Immature natural killer cell (primary cell): ENCODE measurements at regions not wholly inside any gene's neighbourhood (a gene's known extent, or its start where the extent isn't known, plus 50 kb on each side); places are given as distances from the start of the nearest gene placed in this dataset.
"Not testable (repeated sequence)": the region's sequence is repeated elsewhere in the genome, so short reads cannot be mapped to it uniquely, and the experiment has no call there.

Experiments used
- DNase-seq, 3 donors: peaks; one replicate each; pipeline ENCODE4 v3.0.0; 2022; ENCODE audit warnings: mixed read lengths in 1 of 3
- H3K27ac Mint-ChIP-seq, 6 donors: one replicate each; pipeline ENCODE4 v1.8.0; 2020; ENCODE audit warnings: mixed read lengths in 6 of 6, mild to moderate bottlenecking in 5 of 6, inconsistent platforms in 4 of 6, moderate library complexity in 3 of 6
- H3K27me3 Mint-ChIP-seq, 3 donors: one replicate each; pipeline ENCODE4 v1.8.0; 2020 to 2021; ENCODE audit warnings: low read depth in 3 of 3, mild to moderate bottlenecking in 3 of 3, mixed read lengths in 3 of 3, moderate library complexity in 3 of 3, inconsistent platforms in 1 of 3
- H3K36me3 Mint-ChIP-seq, 3 donors: one replicate each; pipeline ENCODE4 v1.8.0; 2020; ENCODE audit warnings: mixed read lengths in 3 of 3, inconsistent platforms in 2 of 3, mild to moderate bottlenecking in 2 of 3
- H3K4me1 Mint-ChIP-seq, 2 donors: one replicate each; pipeline ENCODE4 v1.8.0; 2020; ENCODE audit warnings: inconsistent platforms in 2 of 2, mild to moderate bottlenecking in 2 of 2, mixed read lengths in 2 of 2, moderate library complexity in 1 of 2
- H3K4me3 Mint-ChIP-seq, 5 donors: one replicate each; pipeline ENCODE4 v1.8.0; 2020; ENCODE audit warnings: mild to moderate bottlenecking in 5 of 5, mixed read lengths in 5 of 5, inconsistent platforms in 3 of 5, moderate library complexity in 3 of 5
- H3K9me3 Mint-ChIP-seq, 6 donors: one replicate each; pipeline ENCODE4 v1.8.0; 2020; ENCODE audit warnings: mild to moderate bottlenecking in 6 of 6, mixed read lengths in 6 of 6, inconsistent platforms in 4 of 6, moderate library complexity in 3 of 6

GRCh38 chr22:49678137-49678841 is 149.4 kb downstream of the BRD1 start:
- Mint-ChIP-seq H3K9me3 (no peaks in the 10 kb centered on the region), H3K27ac (peak overlapping the region in 1 of 6 donors; percentile 42), H3K4me1 (no peaks in the 10 kb centered on the region), H3K4me3 (no peak overlapping the region), H3K36me3 (no peaks in the 10 kb centered on the region), H3K27me3 (peaks cover 6 to 11% (median 9%) of the 10 kb centered on the region in 3 donors)
- no peak for DNase-seq

GRCh38 chr22:49677495-49677889 is 150.2 kb downstream of the BRD1 start:
- Mint-ChIP-seq H3K27me3 (peaks cover 6 to 11% (median 9%) of the 10 kb centered on the region in 3 donors), H3K4me3 (no peak overlapping the region), H3K27ac (no peak overlapping the region), H3K9me3 (no peaks in the 10 kb centered on the region), H3K36me3 (no peaks in the 10 kb centered on the region), H3K4me1 (no peaks in the 10 kb centered on the region)
- no peak for DNase-seq

- H3K27me3 Mint-ChIP-seq: peaks cover 6 to 11% (median 10%) of the 10 kb centered on the region in 3 donors
- no peaks in the 10 kb centered on the region for H3K36me3 Mint-ChIP-seq
Observed at GRCh38 chr22:49676783-49677494, 150.7 kb downstream of the BRD1 start.

GRCh38 chr22:49676230-49676629 is 151.4 kb downstream of the BRD1 start:
- H3K27me3 Mint-ChIP-seq: peaks cover 11 to 15% (median 12%) of the 10 kb centered on the region in 3 donors
- H3K4me3 Mint-ChIP-seq: no peak overlapping the region
- H3K36me3 Mint-ChIP-seq: no peaks in the 10 kb centered on the region
- H3K9me3 Mint-ChIP-seq: no peaks in the 10 kb centered on the region
- H3K27ac Mint-ChIP-seq: no peak overlapping the region
- DNase-seq: no peak
- H3K4me1 Mint-ChIP-seq: peaks cover 7 to 8% of the 10 kb centered on the region in 2 donors

More at GRCh38 chr22:49676783-49677494, 150.7 kb downstream of the BRD1 start:
- H3K4me1 Mint-ChIP-seq: peaks cover 0 to under 1% of the 10 kb centered on the region in 2 donors
- no peak for DNase-seq
- H3K27ac Mint-ChIP-seq: no peak overlapping the region
- no peaks in the 10 kb centered on the region for H3K9me3 Mint-ChIP-seq
- H3K4me3 Mint-ChIP-seq: no peak overlapping the region

GRCh38 chr22:49674479-49675050 is 153.1 kb downstream of the BRD1 start:
- H3K9me3 Mint-ChIP-seq: no peaks in the 10 kb centered on the region
- H3K4me1 Mint-ChIP-seq: peaks cover 10 to 12% of the 10 kb centered on the region in 2 donors
- H3K27me3 Mint-ChIP-seq: peaks cover 12 to 18% (median 13%) of the 10 kb centered on the region in 3 donors
- H3K36me3 Mint-ChIP-seq: no peaks in the 10 kb centered on the region
- no peak overlapping the region for H3K4me3 Mint-ChIP-seq
- H3K27ac Mint-ChIP-seq: no peak overlapping the region
- DNase-seq: no peak

- no peaks in the 10 kb centered on the region for H3K9me3 Mint-ChIP-seq
- peaks cover 5 to 13% (median 9%) of the 10 kb centered on the region in 3 donors for H3K27me3 Mint-ChIP-seq
- H3K4me3 Mint-ChIP-seq: no peak overlapping the region
- no peak overlapping the region for H3K27ac Mint-ChIP-seq
- peaks cover 20 to 21% of the 10 kb centered on the region in 2 donors for H3K4me1 Mint-ChIP-seq
- no peak for DNase-seq
- no peaks in the 10 kb centered on the region for H3K36me3 Mint-ChIP-seq
Observed at GRCh38 chr22:49673048-49673447, 154.6 kb downstream of the BRD1 start.

- H3K27ac Mint-ChIP-seq: no peak overlapping the region
- no peak for DNase-seq
- peaks cover 22 to 24% of the 10 kb centered on the region in 2 donors for H3K4me1 Mint-ChIP-seq
- peaks cover 2 to 15% (median 10%) of the 10 kb centered on the region in 3 donors for H3K27me3 Mint-ChIP-seq
- H3K36me3 Mint-ChIP-seq: no peaks in the 10 kb centered on the region
- H3K4me3 Mint-ChIP-seq: peak overlapping the region; percentile 79 to 89 (median 86)
- H3K9me3 Mint-ChIP-seq: no peaks in the 10 kb centered on the region
Observed at GRCh38 chr22:49672014-49672516, 155.6 kb downstream of the BRD1 start.

- H3K36me3 Mint-ChIP-seq: no peaks in the 10 kb centered on the region
- no peak for DNase-seq
Observed at GRCh38 chr22:49671331-49672013, 156.2 kb downstream of the BRD1 start.

GRCh38 chr22:49670456-49671330 is 157.0 kb downstream of the BRD1 start:
- peak; percentile 32 to 44 (median 41) for DNase-seq
- Mint-ChIP-seq H3K4me3 (peak overlapping the region; percentile 79 to 89 (median 86)), H3K36me3 (no peaks in the 10 kb centered on the region), H3K27me3 (peaks cover 5 to 17% (median 9%) of the 10 kb centered on the region in 3 donors), H3K9me3 (no peaks in the 10 kb centered on the region), H3K27ac (peak overlapping the region in 2 of 6 donors; percentile 73 to 78), H3K4me1 (peaks cover 34 to 36% of the 10 kb centered on the region in 2 donors)

More at GRCh38 chr22:49671331-49672013, 156.2 kb downstream of the BRD1 start:
- H3K9me3 Mint-ChIP-seq: no peaks in the 10 kb centered on the region
- peaks cover 28 to 29% of the 10 kb centered on the region in 2 donors for H3K4me1 Mint-ChIP-seq
- H3K27me3 Mint-ChIP-seq: peaks cover 2 to 13% (median 10%) of the 10 kb centered on the region in 3 donors
- peak overlapping the region; percentile 79 to 89 (median 86) for H3K4me3 Mint-ChIP-seq
- H3K27ac Mint-ChIP-seq: peak overlapping the region in 4 of 6 donors; percentile 65 to 83 (median 76)

GRCh38 chr22:49669969-49670455 is 157.7 kb downstream of the BRD1 start:
- Mint-ChIP-seq H3K27ac (peak overlapping the region in 1 of 6 donors; percentile 55), H3K4me3 (peak overlapping the region; percentile 70 to 80 (median 76)), H3K27me3 (peaks cover 5 to 17% (median 8%) of the 10 kb centered on the region in 3 donors), H3K4me1 (peaks cover 34 to 42% of the 10 kb centered on the region in 2 donors)
- DNase-seq: peak; percentile 36 to 45 (median 41)
- H3K36me3 Mint-ChIP-seq, H3K9me3 Mint-ChIP-seq: not testable (repeated sequence)

GRCh38 chr22:49669427-49669968 is 158.2 kb downstream of the BRD1 start:
- DNase-seq: peak in 2 of 3 donors; percentile 15 to 16
- Mint-ChIP-seq H3K4me1 (peaks cover 34 to 42% of the 10 kb centered on the region in 2 donors), H3K27me3 (peaks cover 5 to 17% (median 8%) of the 10 kb centered on the region in 3 donors), H3K4me3 (peak overlapping the region; percentile 70 to 80 (median 76)), H3K27ac (peak overlapping the region in 1 of 6 donors; percentile 16)
- not testable (repeated sequence) for H3K9me3 Mint-ChIP-seq, H3K36me3 Mint-ChIP-seq

- peaks cover 34 to 42% of the 10 kb centered on the region in 2 donors for H3K4me1 Mint-ChIP-seq
- peak overlapping the region in 2 of 6 donors; percentile 46 to 76 for H3K27ac Mint-ChIP-seq
- peak overlapping the region in 3 of 5 donors; percentile 13 to 32 (median 21) for H3K4me3 Mint-ChIP-seq
- H3K9me3 Mint-ChIP-seq: no peaks in the 10 kb centered on the region
- H3K27me3 Mint-ChIP-seq: peaks cover 5 to 17% (median 8%) of the 10 kb centered on the region in 3 donors
- DNase-seq: no peak
- no peaks in the 10 kb centered on the region for H3K36me3 Mint-ChIP-seq
Observed at GRCh38 chr22:49668402-49668801, 159.3 kb downstream of the BRD1 start.
